ENCODE measurements at regions not wholly inside any gene's neighbourhood (a gene's known extent, or its start where the extent isn't known, plus 50 kb on each side); places are given as distances from the start of the nearest gene placed in this dataset.

- H3K4me2 ChIP-seq (ENCODE audit: low read length), result no peak overlapping the region
- no peak overlapping the region for H3K9ac ChIP-seq (ENCODE audit: low read length)
- no peak overlapping the region for H3K27ac ChIP-seq (ENCODE audit: low read length)
- H3K4me3 ChIP-seq (ENCODE audit: low read length), result no peak overlapping the region
- H3K27me3 ChIP-seq (ENCODE audit: insufficient read depth, low read depth, low read length), result no peaks in the 10 kb centered on the region
- no peaks in the 10 kb centered on the region for H3K79me2 ChIP-seq (replicated peaks; ENCODE audit: insufficient read depth, low read length)
- no peaks in the 10 kb centered on the region for H3F3A ChIP-seq (ENCODE audit: insufficient read depth, low read length, poor library complexity, severe bottlenecking)
- no peaks in the 10 kb centered on the region for H4K20me1 ChIP-seq (ENCODE audit: insufficient read depth)
- H3K9me2 ChIP-seq (ENCODE audit: insufficient read depth, low read length), result no peaks in the 10 kb centered on the region
- H3K36me3 ChIP-seq (ENCODE audit: insufficient read depth, low read length), result no peaks in the 10 kb centered on the region
- H2AFZ ChIP-seq (ENCODE audit: low read depth, low read length), result no peak overlapping the region
- no peaks in the 10 kb centered on the region for H3K9me3 ChIP-seq (ENCODE audit: low read length)
- no peak for TF ChIP-seq RAD21 (conservative IDR thresholded peaks at IDR 0.05)
- no peak for TF ChIP-seq REST (IDR thresholded peaks at IDR 0.05; ENCODE audit: borderline replicate concordance)
- TF ChIP-seq POLR2AphosphoS5 (IDR thresholded peaks at IDR 0.05), result no peak
- no peak for TF ChIP-seq TAF1 (IDR thresholded peaks at IDR 0.05; ENCODE audit: low read depth)
- no peak for TF ChIP-seq CTCF (IDR thresholded peaks at IDR 0.05; ENCODE audit: poor library complexity, severe bottlenecking)
- TF ChIP-seq EZH2 (IDR thresholded peaks at IDR 0.05; ENCODE audit: borderline replicate concordance, insufficient read depth, low read length, poor library complexity, severe bottlenecking), result no peak
- TF ChIP-seq MXI1 (conservative IDR thresholded peaks at IDR 0.05; ENCODE audit: poor library complexity, severe bottlenecking), result no peak
- no peak for TF ChIP-seq SMC3 (conservative IDR thresholded peaks at IDR 0.05; ENCODE audit: poor library complexity)
- no peak for TF ChIP-seq EP300 (conservative IDR thresholded peaks at IDR 0.05; ENCODE audit: poor library complexity, severe bottlenecking)
Measured at GRCh38 chr14:98606816-98607215, 665.2 kb downstream of the BCL11B start.

- Histone ChIP-seq H3K9ac (ENCODE audit: low read length) (no peak overlapping the region), H3K27ac (ENCODE audit: low read length) (no peak overlapping the region), H3K9me3 (ENCODE audit: low read length) (no peaks in the 10 kb centered on the region), H4K20me1 (ENCODE audit: insufficient read depth) (no peaks in the 10 kb centered on the region), H3K79me2 (replicated peaks; ENCODE audit: insufficient read depth, low read length) (no peaks in the 10 kb centered on the region), H3K27me3 (ENCODE audit: insufficient read depth, low read depth, low read length) (no peaks in the 10 kb centered on the region), H3K4me2 (ENCODE audit: low read length) (no peak overlapping the region), H3K9me2 (ENCODE audit: insufficient read depth, low read length) (no peaks in the 10 kb centered on the region), H3K36me3 (ENCODE audit: insufficient read depth, low read length) (no peaks in the 10 kb centered on the region), H2AFZ (ENCODE audit: low read depth, low read length) (no peak overlapping the region), H3K4me3 (ENCODE audit: low read length) (no peak overlapping the region), H3F3A (ENCODE audit: insufficient read depth, low read length, poor library complexity, severe bottlenecking) (no peaks in the 10 kb centered on the region)
- TF ChIP-seq EP300 (conservative IDR thresholded peaks at IDR 0.05; ENCODE audit: poor library complexity, severe bottlenecking) (no peak), SMC3 (conservative IDR thresholded peaks at IDR 0.05; ENCODE audit: poor library complexity) (no peak), TAF1 (IDR thresholded peaks at IDR 0.05; ENCODE audit: low read depth) (no peak), RAD21 (conservative IDR thresholded peaks at IDR 0.05) (no peak), MXI1 (conservative IDR thresholded peaks at IDR 0.05; ENCODE audit: poor library complexity, severe bottlenecking) (no peak)
Measured at GRCh38 chr14:98607341-98607910, 664.6 kb downstream of the BCL11B start.

All from neural cell (in vitro differentiated cells).